ENCODE measurements at regions not wholly inside any gene's neighbourhood (a gene's known extent, or its start where the extent isn't known, plus 50 kb on each side); places are given as distances from the start of the nearest gene placed in this dataset.

DNA sequence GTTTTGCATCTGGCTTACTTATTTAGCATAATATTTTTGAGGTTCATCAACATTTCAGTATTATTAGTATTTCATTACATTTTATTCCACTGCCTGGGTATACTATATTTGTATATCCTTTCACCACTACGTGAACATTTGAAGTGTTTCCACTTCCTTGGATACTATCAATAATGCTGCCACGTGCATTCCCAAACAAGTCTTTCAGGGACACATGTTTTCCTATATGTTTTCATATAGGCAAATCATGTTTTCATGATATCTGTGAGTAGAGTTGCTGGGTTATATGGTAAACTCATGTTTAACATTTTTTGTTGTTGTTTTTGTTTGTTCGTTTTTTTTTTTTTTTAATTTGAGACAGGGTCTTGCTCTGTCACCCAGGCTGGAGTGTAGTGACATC is 380.1 kb downstream of the OMA1 start:
- TF ChIP-seq CTCF (conservative IDR thresholded peaks at IDR 0.05; ENCODE audit: low read depth, low read length): no peak
- no peak for TF ChIP-seq EZH2 (IDR thresholded peaks at IDR 0.05; ENCODE audit: low read length, unreplicated experiment)
- no peak for TF ChIP-seq EZH2phosphoT487 (IDR thresholded peaks at IDR 0.05; ENCODE audit: borderline replicate concordance, low read length)
- Histone ChIP-seq H3K4me1 (ENCODE audit: insufficient read depth, low read length) (no peaks in the 10 kb centered on the region), H3K9me2 (replicated peaks; ENCODE audit: low read length) (no peaks in the 10 kb centered on the region), H3K79me2 (ENCODE audit: low read length) (no peaks in the 10 kb centered on the region), H3K4me2 (ENCODE audit: low read length) (no peak overlapping the region), H2AFZ (ENCODE audit: low read length) (no peak overlapping the region), H3K27ac (ENCODE audit: low read length) (no peak overlapping the region), H3K9ac (ENCODE audit: low read length) (no peak overlapping the region), H3K36me3 (ENCODE audit: low read depth, low read length) (no peaks in the 10 kb centered on the region), H3F3A (ENCODE audit: low read length, unreplicated experiment) (no peaks in the 10 kb centered on the region), H4K20me1 (ENCODE audit: low read length) (no peaks in the 10 kb centered on the region), H3K4me3 (ENCODE audit: low read length) (no peak overlapping the region), H3K9me3 (ENCODE audit: low read length) (no peaks in the 10 kb centered on the region), H3K27me3 (ENCODE audit: low read length) (no peaks in the 10 kb centered on the region)
- DNase-seq (no peak), ATAC-seq (no peak)
- BruUV-seq (replicated peaks): no TSS peak
- intact Hi-C loops (cut with micrococcal nuclease): no loop called here
- ChIA-PET CTCF (no interaction called here), POLR2A (ENCODE audit: unreplicated experiment) (no interaction called here)

- Histone ChIP-seq H2AFZ (ENCODE audit: low read length) (no peak overlapping the region), H4K20me1 (ENCODE audit: low read length) (no peaks in the 10 kb centered on the region), H3K36me3 (ENCODE audit: low read depth, low read length) (no peaks in the 10 kb centered on the region), H3K27ac (ENCODE audit: low read length) (no peak overlapping the region), H3K4me3 (ENCODE audit: low read length) (no peak overlapping the region), H3K9me3 (ENCODE audit: low read length) (no peaks in the 10 kb centered on the region), H3K9me2 (replicated peaks; ENCODE audit: low read length) (no peaks in the 10 kb centered on the region), H3K4me1 (ENCODE audit: insufficient read depth, low read length) (no peaks in the 10 kb centered on the region), H3F3A (ENCODE audit: low read length, unreplicated experiment) (no peaks in the 10 kb centered on the region), H3K79me2 (ENCODE audit: low read length) (no peaks in the 10 kb centered on the region), H3K4me2 (ENCODE audit: low read length) (no peak overlapping the region), H3K27me3 (ENCODE audit: low read length) (no peaks in the 10 kb centered on the region), H3K9ac (ENCODE audit: low read length) (no peak overlapping the region)
- DNase-seq (no peak), ATAC-seq (no peak)
- TF ChIP-seq EZH2phosphoT487 (IDR thresholded peaks at IDR 0.05; ENCODE audit: borderline replicate concordance, low read length) (no peak), EZH2 (IDR thresholded peaks at IDR 0.05; ENCODE audit: low read length, unreplicated experiment) (no peak), CTCF (conservative IDR thresholded peaks at IDR 0.05; ENCODE audit: low read depth, low read length) (no peak)
- BruUV-seq (replicated peaks): no TSS peak
- CTCF ChIA-PET: no interaction called here
- POLR2A ChIA-PET (ENCODE audit: unreplicated experiment): no interaction called here
- intact Hi-C loops (cut with micrococcal nuclease): no loop called here
Measured at GRCh38 chr1:58165073-58165472, 381.5 kb downstream of the OMA1 start.

DNA sequence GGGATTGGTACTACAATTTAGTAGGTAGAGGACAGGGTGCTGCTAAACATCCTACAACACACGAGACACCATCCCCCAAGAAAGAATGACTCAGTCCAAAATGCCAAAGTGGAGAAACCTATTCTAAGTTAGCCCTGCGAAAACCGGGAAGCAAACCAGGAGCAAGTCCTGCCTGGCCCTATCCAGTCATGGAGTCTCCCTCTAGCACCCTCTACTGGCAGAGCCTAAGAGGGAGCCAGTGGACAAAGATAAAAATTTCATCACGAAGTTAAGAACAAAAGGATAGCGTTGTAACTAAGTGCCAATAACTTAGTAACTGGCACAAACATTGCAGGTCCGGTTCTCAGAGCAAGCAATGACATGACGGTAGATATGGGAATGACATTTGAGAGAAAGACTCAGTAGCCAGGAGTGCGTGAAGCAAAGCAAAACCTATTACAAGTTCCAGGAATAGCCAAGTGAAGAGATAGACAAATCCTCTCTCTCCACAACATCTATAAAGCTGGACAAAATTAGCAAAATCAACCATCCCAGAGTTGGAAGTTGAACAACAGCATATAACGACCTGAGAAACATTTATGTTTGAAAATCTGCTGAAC is 383.5 kb downstream of the OMA1 start:
- Histone ChIP-seq H3K79me2 (ENCODE audit: low read length) (no peaks in the 10 kb centered on the region), H3K4me1 (ENCODE audit: insufficient read depth, low read length) (no peaks in the 10 kb centered on the region), H3K4me2 (ENCODE audit: low read length) (no peak overlapping the region), H3K9me2 (replicated peaks; ENCODE audit: low read length) (no peaks in the 10 kb centered on the region), H3K9me3 (ENCODE audit: low read length) (no peaks in the 10 kb centered on the region), H3K4me3 (ENCODE audit: low read length) (no peak overlapping the region), H3F3A (ENCODE audit: low read length, unreplicated experiment) (no peaks in the 10 kb centered on the region), H3K36me3 (ENCODE audit: low read depth, low read length) (no peaks in the 10 kb centered on the region), H3K27ac (ENCODE audit: low read length) (no peak overlapping the region), H3K9ac (ENCODE audit: low read length) (no peak overlapping the region), H3K27me3 (ENCODE audit: low read length) (no peaks in the 10 kb centered on the region), H4K20me1 (ENCODE audit: low read length) (no peaks in the 10 kb centered on the region), H2AFZ (ENCODE audit: low read length) (no peak overlapping the region)
- DNase-seq (peak; percentile 66), ATAC-seq (peak; percentile 62)
- POLR2A ChIA-PET (ENCODE audit: unreplicated experiment): no interaction called here
- CTCF ChIA-PET: no interaction called here
- intact Hi-C loops (cut with micrococcal nuclease): loop anchor here (1.0 kb wide), 1 partner anchor 1331 kb away; no protein-coding TSS in a partner anchor
- BruUV-seq (replicated peaks): no TSS peak
- TF ChIP-seq EZH2phosphoT487 (IDR thresholded peaks at IDR 0.05; ENCODE audit: borderline replicate concordance, low read length): no peak
- peak; percentile 86 for TF ChIP-seq CTCF (conservative IDR thresholded peaks at IDR 0.05; ENCODE audit: low read depth, low read length)

Measured in PC-3 (cell line).